ENCODE measurements at regions not wholly inside any gene's neighbourhood (a gene's known extent, or its start where the extent isn't known, plus 50 kb on each side); places are given as distances from the start of the nearest gene placed in this dataset.

GRCh38 chr12:98151984-98152383 is 363.4 kb upstream of the TMPO start:
- no peak for DNase-seq

GRCh38 chr12:98154850-98155249 is 360.5 kb upstream of the TMPO start:
- DNase-seq, result no peak

- DNase-seq, result no peak
These were observed 358.7 kb upstream of the TMPO start for GRCh38 chr12:98156697-98157096.

GRCh38 chr12:98162906-98163678 is 352.3 kb upstream of the TMPO start:
- DNase-seq, result no peak

GRCh38 chr12:98172304-98172703 is 343.1 kb upstream of the TMPO start:
- DNase-seq, result no peak

GRCh38 chr12:98172801-98173200 is 342.6 kb upstream of the TMPO start:
- no peak for DNase-seq

- no peak for DNase-seq
These were observed 341.5 kb upstream of the TMPO start for GRCh38 chr12:98173773-98174427.

GRCh38 chr12:98174428-98174809 is 341.0 kb upstream of the TMPO start:
- DNase-seq, result no peak

- no peak for DNase-seq
These were observed 337.3 kb upstream of the TMPO start for GRCh38 chr12:98178126-98178525.

- DNase-seq, result no peak
These were observed 336.2 kb upstream of the TMPO start for GRCh38 chr12:98179151-98179550.

- no peak for DNase-seq
These were observed 334.8 kb upstream of the TMPO start for GRCh38 chr12:98180603-98181002.

GRCh38 chr12:98182821-98183220 is 332.6 kb upstream of the TMPO start:
- no peak for DNase-seq

GRCh38 chr12:98185606-98186005 is 329.8 kb upstream of the TMPO start:
- DNase-seq, result no peak

GRCh38 chr12:98188650-98189077 is 326.7 kb upstream of the TMPO start:
- no peak for DNase-seq

- no peak for DNase-seq
These were observed 320.8 kb upstream of the TMPO start for GRCh38 chr12:98194591-98194990.

- no peak for DNase-seq
These were observed 317.0 kb upstream of the TMPO start for GRCh38 chr12:98198261-98198982.

GRCh38 chr12:98208816-98209215 is 306.6 kb upstream of the TMPO start:
- DNase-seq, result no peak

- no peak for DNase-seq
These were observed 303.3 kb upstream of the TMPO start for GRCh38 chr12:98211909-98212695.

- no peak for DNase-seq
These were observed 301.8 kb upstream of the TMPO start for GRCh38 chr12:98213556-98213955.

GRCh38 chr12:98217257-98217656 is 298.1 kb upstream of the TMPO start:
- DNase-seq, result no peak

- DNase-seq, result no peak
These were observed 294.8 kb upstream of the TMPO start for GRCh38 chr12:98220636-98221035.

- no peak for DNase-seq
These were observed 294.1 kb upstream of the TMPO start for GRCh38 chr12:98221243-98221808.

GRCh38 chr12:98222135-98222534 is 293.3 kb upstream of the TMPO start:
- DNase-seq, result no peak
